ENCODE measurements at regions not wholly inside any gene's neighbourhood (a gene's known extent, or its start where the extent isn't known, plus 50 kb on each side); places are given as distances from the start of the nearest gene placed in this dataset.

DNA sequence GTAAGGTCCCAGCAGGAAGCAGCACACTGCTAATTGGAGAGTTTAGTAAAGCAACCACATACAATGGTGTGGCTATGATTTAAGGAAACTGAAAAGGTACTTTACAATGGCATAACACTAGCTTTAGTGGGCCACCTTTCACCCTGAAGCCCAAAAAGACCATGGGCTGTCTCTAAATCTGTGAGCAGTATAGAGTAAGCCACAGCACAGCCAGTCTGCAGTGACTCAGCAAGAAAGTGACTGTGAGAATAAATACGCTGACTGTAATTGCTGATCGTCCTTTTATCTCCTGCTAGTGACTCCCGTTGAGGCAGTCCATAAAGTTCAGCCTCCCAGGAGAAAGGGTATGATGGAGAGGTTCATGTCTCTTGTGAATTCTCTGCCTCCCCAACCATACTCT, 679.8 kb upstream of the KIF2B start:
- no peak for DNase-seq

DNA sequence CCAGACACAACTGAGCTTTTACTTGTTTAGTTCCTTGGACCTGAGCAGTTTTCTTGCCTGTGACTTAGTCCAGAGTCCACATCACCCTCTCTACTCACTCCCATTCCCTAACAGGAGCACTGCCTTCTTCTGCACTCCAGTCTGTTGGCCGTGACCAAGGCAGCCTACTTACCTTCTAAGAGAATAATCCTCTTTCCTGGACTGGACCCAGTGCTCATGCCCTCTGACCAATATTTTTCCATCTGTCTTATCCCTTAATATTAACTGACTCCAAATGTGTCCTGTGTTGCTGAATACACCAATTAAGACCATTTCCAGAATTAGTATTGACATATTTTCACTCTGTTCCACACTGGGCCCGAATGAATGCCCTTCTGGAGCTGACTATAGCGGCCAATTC, 681.0 kb upstream of the KIF2B start:
- no peak for DNase-seq

DNA sequence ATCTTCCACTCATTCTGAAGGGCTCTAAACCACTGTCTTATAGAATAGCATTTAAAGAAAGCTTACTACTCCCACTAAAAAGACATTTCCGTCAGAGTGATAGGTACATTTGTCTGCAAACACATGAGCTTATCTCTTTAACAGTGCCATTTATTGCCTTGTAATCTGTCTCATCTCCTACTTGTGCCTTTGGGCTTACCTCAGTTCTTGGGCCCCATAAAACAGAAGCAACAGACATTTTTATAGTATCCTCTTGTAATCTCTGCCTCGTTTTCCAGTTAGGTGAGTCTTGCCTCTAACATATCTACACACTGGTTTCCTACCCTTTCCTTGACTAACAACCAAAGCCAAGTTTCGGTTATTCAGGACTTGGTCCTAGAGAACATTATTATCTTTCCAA, 681.4 kb upstream of the KIF2B start:
- DNase-seq = no peak

DNA sequence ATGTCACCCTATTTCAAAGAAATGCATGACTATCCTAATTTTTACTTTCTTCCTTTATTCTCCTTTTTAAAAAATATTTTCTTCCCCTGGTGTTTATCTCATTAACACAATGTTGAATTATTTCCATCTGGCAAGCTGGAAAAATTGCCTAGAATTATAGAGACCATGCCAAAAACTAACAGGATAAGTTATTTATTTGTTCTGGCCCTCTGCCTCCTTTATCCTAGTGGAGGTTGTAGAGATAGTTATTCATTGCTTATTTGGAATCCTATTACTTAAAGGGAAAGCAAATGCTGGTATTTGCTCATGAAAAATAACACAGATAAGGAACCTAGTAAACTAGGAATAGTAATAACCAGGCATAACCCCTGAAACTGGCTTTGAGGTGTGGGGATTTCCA, 684.9 kb upstream of the KIF2B start:
- no peak for DNase-seq

DNA sequence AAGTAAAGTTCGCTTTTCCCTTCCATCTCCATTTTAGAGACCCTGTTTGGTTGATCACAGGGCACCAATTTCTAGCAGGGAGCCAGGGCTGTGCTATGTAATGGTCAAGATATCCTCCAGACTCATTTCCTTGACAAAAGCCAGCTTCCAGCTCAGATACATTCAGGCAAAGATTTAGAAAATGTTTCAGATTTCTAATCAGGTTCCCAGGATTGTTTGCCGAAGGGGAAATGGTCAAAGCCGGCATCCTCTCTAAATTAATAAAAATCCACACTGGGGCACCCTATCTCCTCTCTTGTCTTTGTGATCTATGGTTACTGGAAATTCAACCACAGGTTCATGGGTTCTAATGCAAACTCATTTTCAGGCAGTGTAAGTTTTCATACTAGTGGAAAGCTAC, 686.8 kb upstream of the KIF2B start:
- DNase-seq = no peak

DNA sequence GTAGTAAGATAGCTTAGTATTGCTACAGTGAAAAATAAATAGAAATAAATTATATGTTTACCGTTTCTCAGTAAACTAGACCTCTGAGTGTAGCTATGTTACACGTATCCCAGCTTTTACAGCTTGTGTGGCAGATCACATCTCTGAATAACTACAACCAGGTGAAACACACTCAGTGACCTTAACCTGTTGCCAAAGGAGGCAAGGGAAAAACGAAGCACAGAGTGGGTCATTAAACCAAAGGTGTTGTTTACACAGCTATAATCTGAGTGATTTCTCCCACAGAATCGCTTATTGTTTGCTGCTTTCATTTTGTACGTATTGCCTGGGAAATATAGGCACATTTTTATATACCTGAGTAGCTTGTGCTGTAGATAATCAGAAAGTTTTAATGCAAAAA, 688.2 kb upstream of the KIF2B start:
- no peak for DNase-seq

DNA sequence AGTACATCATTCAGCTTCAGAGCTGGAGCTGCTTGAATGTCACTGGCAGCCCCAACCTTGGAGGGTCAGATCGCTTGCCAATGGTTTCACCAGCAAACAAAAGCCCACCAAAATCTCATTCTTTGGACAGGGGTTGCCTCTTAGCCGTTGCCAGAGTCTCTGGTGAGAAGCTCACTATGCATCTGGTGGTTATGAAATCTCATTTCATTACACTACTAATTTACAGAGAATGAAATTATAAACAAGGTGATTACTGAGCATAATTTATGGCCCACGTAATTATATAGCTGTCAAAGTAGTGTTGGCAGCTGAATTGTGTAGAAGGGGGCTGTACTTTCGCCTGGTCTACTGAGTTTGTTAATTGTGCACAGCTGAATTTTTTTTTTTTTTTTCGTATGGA, 688.9 kb upstream of the KIF2B start:
- no peak for DNase-seq

DNA sequence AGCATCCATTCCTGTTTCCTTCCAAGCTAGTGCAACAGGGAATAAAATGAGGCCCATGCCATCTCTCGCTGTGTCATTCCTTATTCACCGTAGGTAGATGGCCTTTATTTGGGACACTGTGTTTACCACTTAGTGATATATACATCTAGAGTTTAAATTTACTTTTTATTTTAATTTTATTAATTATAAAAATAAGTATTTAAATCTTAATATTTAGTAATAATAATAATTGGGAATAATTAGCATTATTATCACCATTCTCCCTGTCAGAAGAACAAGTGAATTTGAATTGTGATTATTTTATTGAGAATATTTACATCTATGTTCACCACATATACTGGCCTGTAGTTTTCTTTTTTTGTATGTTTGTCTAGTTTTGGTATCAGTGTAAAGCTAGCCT, 692.9 kb upstream of the KIF2B start:
- no peak for DNase-seq

DNA sequence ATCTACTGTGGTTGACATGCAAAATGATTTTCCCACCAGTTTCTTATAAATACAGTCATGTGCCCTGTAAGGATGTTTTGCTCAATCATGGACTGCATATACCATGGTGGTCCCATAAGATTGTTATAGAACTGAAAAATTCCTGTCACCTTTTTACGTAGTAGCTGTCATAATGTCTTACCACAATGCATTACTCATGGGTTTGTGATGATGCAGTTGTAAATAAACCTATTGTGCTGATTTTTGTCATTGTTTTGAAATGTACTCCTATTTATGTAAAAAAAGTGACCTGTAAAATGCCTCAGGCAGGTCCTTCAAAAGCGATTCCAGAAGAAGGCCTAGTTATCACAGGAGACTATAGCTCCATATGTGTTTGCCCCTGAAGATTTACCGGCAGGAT, 695.4 kb upstream of the KIF2B start:
- no peak for DNase-seq

DNA sequence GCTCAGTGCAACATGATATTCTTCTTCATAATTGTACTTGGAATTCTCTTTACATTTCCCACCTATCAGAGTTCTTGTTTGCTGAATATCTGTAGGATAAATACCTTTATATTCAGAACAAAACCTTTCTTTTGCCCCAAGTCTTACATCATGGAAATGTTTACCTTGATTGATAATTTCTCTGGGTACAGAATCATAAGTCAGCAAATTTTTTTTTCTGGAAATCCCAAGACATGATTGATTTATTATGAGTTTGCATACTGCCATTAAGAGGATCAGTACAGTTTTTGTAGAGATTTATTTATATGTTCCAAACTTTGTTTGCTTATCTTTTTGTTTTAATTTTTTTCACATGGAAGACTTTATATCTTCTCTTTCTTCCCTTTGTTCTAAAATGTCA, 699.8 kb upstream of the KIF2B start:
- DNase-seq = no peak

DNA sequence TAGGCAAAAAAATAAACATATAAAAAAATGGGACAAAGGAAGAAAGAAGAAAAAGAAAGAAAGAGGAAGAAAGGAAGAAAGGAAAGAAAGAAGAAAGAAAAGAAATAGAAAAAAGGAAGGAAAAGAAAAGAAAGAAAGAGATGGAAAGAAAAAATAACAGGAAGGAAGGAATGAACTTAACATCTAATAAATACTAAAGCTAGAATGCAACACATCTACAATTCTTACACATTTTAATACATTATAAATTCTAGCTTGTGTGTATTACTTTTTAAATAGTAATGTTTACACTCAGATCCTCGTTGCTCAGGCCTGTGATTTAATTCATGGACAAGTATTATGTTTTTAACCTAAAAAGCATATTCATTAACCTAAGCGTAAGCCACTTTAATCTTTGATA, 703.0 kb upstream of the KIF2B start:
- DNase-seq = no peak

DNA sequence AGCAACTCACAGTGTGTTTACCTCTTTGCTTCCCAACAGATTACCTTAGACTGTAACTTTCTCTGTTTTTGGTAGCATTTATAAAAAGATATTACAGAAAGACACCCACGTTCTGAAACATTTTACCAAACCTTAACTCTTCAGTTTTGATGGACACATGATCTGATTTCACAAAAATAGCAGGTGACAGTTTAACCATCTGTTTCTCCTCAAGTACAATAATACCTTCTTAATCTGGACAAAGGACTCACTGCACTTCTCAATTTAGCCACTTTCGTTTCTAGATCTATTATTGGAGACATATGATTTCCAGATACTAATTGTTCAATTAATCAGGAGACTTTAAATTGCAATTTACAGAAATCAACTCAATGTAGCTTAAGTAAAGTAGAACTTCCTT, 703.8 kb upstream of the KIF2B start:
- DNase-seq = no peak

DNA sequence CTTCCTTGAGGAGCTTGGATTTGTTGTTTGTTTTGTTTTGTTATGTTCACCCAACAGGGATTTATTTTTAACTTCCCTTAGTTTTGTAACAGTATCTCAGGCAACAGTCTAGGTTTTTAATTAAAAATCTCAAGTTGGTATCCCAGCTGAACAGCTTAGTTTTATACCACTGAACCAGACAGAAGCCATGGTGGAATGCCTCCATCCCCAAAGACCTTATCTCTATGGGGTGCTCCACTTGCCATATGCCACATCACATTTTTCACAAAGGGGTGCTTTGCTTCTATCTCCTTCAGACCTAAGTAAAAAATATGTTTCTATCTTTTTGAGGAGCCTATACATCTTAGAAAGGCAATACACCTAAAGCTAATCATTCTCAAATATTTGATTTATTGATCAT, 715.8 kb upstream of the KIF2B start:
- DNase-seq = no peak

DNA sequence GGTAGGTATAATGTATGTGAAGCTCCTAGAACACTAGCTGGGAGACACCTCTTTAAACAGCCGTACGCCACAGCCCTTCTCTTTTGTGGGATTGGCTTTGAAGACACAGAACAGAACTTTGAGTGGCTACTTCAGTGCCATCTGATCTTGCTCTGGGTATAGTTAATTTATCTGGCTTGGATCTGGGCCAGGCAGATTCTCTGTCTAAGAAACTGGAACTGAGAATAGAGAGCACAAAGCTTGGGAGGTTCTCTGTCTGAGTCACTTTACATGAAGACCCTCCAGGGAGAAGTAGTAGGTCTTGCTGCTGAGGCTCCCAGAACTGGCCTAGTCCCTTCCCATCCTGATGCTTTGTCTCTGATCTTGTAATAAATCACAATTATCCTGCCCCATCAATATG, 721.0 kb upstream of the KIF2B start:
- DNase-seq = no peak

DNA sequence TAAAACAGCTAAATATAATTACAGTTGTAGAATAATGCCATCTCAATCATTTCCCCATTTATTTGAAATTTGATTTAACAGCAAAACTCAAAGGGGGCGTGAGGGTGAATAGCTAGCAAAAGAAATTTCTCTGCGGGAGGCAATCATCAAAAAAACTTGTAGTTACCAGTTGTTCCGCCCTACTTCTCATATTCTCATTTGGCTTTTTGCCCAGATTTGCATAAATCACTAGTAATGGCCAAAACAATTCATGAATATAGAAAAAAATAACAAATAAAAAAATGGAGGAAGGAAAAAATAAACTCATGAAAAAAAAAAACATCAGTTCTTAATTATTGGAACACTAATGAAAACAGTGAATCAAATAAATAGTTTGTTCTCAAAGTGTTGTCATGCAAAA, 722.6 kb upstream of the KIF2B start:
- no peak for DNase-seq

DNA sequence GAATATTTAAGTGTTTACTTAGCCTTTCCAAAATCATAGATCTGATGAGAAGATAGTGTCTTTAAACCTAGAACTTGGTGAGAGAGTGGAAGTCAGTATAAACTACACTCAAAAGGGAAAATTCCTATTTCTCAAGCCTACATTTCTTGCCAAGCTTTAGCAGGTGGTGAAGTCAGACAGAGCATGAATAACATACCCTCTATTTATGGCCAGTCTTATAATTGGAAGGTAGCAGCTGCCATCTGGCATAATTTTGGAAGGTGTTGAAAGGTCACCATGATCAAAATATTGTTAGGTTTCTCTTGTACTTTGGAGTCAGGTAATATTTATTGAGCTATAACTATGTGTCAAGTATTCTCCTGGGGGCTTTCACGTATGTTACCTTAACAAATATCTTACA, 729.3 kb upstream of the KIF2B start:
- DNase-seq = no peak

DNA sequence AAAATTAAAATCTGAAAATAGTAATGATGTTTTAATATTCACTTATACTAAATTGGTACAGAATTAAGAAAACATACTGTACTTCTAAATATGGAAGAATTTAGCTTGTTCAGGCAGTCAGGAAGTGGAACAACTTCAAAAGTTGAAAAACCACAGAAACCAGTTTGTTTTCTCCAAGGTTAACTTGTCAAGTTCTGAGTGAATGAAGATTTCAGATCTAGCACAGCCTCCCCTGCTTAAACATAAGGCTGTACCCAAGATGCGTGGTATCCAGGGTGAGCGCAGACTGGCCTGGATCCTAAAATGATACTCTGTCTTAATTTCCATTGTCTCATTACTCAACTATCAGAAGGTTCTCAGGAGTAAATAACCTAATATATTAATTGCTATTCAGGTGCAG, 730.7 kb upstream of the KIF2B start:
- no peak for DNase-seq

DNA sequence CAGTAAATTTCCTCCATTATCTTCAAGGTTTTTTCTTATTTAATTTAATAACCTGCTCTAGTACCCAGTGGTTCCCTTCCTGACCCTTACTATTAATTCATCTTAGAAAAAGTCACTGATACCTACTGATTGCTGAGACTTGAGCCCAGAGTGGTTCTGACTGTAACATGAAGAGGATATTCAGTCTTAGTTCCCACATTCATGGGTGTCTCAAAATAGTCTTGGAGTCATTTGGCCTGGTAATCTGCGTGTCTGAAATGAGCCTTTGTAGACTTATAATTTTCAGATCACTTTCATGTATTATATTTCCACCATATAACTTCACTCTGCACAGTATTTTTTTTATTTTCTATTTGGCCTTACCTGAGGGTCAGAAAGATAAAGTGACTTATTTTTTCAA, 732.0 kb upstream of the KIF2B start:
- DNase-seq = no peak

DNA sequence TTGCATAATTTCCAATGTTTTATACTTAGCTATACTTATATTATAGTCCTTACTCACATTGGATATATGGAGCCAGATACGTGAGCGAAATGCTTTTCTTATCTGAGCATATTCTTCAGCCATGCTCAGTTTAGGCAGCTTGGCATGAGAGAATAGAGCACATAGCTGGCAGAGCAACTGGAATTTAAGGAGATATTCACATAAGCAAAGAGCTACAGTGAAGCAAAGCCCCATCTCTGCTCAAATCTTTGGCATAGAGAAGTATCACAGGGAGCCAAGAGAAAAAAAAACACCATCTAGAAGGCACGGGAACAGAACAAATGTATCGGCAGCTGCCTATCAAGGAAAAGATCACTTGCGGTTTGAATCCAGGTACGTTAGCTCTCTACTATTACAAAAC, 734.2 kb upstream of the KIF2B start:
- no peak for DNase-seq

DNA sequence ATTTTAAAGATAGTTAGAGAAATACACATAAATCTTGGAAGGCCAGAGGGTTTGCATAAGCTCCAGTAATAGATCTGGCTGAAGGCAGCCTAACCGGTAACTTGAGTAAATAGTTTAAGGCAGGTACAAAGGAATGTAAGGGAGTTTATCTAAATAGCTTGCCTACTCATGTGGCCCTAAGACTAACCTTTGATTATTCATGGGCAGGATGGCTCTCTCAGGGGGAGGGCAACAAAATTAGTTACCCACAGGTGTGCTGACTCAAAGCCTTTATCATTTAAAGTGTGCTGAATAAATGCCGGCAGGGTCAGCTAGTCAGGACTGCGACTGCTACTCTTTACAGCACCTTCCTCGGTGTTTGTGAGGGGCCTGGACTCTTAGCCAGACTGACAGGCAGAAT, 761.3 kb upstream of the KIF2B start:
- no peak for DNase-seq

DNA sequence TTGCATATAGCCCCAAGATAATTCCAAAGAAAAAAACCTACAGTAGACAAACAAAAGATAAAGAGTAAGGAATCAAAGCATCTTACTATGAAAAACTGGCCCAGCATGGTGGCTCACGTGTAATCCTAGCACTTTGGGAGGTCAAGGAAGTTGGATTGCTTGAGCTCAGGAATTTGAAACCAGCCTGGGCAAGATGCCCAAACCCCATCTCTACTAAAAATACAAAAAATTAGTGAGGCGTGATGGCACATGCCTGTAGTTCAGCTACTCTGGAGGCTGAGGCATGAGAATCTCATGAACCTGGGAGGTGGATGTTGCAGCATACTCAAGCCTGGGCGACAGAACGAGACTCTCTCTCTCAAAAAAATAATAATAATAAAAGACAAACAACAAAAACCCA, 764.7 kb upstream of the KIF2B start:
- no peak for DNase-seq

DNA sequence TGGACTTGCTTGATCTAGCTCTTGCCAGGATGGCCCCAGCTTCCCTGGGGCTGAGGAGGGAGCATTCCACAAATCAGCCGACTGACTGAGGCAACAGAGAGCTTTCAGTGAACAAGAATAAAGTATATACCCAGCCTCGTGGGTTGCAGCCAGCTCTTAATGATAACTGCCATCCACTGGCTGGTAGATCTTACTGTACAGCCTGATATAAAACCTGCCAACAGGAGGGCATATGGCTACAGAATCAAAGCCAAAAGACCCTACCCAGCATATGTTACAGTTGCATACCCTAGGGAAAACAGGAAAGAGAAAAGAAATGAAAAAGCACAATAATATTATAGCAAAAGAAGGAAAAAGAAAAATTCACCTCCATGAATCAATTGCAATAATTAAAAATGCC, 775.9 kb upstream of the KIF2B start:
- no peak for DNase-seq

DNA sequence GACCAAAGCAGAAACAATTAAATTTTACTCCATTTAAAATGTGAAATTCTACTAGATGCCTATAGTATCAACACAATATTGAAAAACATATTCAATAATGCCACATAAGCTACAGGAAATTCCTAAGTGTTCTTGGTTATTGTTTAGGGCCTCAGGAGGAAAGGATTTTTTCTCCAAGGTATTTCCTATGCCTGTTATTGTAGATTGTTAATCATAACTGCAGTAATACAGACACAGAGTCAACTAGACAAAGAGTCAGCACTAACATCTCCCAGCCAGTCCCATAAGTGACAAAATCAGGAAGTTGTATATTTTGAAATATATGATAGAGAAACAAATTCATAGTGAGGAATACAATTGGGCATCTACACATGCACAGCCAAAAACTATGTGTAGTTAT, 782.7 kb upstream of the KIF2B start:
- no peak for DNase-seq

DNA sequence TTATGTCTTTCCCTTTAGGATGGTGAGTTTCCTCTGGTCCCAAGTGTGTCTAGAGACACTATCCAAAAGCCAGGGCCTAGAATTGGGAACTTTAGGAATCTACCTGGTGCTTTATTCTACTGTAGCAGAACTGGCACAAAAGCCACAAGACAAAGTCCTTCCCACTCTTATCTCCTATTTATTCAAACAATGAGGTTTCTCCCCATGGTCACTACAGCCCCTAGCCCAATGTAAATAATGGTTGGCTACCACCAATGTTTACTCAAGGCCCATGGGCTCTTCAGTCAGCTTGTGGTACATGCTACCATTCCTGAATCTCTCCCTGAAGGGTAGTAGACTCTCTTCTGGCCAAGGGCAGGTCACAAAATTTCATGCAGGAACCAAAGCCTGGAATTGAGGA, 789.4 kb upstream of the KIF2B start:
- no peak for DNase-seq

DNA sequence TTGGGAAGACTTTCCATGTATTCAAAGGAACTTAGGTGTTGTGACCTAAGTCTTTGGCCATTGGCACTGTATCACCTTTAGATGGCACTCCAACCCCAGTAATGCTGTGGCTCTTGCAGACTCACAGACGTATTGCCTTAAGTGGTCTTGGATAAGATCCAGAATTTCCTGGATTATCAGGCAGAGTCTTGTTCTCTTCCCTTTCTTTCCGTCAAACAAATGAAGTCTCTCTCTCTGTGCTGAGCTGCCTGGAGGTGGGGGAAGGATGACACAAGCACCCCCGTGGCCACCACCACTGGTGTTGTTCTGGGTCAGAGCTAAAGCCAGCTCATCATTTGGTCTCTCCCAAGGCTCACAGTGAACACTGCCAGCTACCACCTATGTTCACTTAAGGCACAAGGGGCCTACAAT, 789.9 kb upstream of the KIF2B start:
- DNase-seq = no peak

DNA sequence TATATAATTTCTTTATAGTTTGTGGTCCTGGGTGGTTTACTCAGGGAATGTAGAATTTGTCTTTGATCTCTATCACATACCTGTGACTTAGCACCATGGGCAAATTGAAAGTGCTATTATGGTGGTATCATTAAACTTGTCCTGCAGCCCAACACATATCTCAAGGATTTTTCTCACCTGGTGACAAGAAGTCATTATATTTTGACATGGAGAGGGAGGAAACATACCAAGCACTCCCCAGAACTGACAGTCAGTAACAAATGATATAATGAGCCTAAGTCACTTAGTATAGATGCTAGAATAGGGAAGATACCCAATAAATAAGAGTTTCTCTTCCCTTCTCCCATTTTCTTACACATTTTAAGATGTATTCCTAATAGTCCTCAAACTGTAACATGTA, 805.5 kb upstream of the KIF2B start:
- DNase-seq = no peak

DNA sequence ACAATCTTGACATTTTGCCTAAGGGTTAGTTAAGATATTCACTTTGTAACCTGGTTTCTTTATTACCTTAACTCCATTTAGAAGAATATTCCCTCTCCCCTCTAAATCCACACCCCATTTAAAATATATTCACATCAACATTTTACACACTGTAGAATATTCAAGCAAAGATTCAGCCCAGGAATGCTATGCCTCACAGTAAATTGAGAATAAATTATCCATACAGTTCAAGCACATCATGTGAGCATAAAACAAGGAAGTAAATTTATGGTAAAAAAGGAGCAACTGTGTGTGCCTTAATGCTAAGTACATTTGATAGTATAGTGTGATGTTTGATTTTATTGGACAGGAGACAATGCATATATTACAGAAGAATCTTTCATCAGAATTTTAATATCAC, 806.6 kb upstream of the KIF2B start:
- DNase-seq = no peak

All from stimulated activated CD8-positive, alpha-beta memory T cell treated with anti-CD3 and anti-CD28 coated beads, Interleukin-4, amount 100 ng/mL, for 48 hours (primary cell).